ENCODE measurements at regions not wholly inside any gene's neighbourhood (a gene's known extent, or its start where the extent isn't known, plus 50 kb on each side); places are given as distances from the start of the nearest gene placed in this dataset.
"Not testable (repeated sequence)": the region's sequence is repeated elsewhere in the genome, so short reads cannot be mapped to it uniquely, and the experiment has no call there.

- no peak for TF ChIP-seq CTCF (IDR thresholded peaks at IDR 0.05; ENCODE audit: borderline replicate concordance, insufficient read depth, low read depth, low read length)
- H3K4me3 ChIP-seq (ENCODE audit: low read depth, low read length), result no peak overlapping the region
These were observed 276.0 kb downstream of the MAP2K6 start for GRCh38 chr17:69690531-69690930.

- no peak for TF ChIP-seq CTCF (IDR thresholded peaks at IDR 0.05; ENCODE audit: borderline replicate concordance, insufficient read depth, low read depth, low read length)
- no peak overlapping the region for H3K4me3 ChIP-seq (ENCODE audit: low read depth, low read length)
These were observed 277.7 kb downstream of the MAP2K6 start for GRCh38 chr17:69692171-69692570.

DNA sequence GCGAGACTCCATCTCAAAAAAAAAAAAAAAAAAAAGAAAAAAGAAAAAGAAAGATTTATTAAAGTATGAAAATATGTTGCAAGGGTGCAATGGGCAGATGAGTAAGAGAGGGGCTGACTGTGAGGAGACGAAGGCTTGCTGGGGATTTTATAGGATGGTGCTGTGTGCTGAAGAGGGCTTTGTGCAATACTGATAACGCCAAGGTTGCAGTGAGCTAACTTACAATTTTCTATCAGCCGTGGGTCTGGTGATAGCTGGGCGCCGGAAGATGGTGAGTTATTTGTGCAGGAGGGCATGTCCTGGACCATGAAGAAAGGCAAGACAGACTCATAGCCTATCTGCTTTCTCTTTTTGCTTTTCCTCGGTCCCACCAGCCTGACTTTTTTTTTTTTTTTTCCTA, 281.1 kb downstream of the MAP2K6 start:
- TF ChIP-seq CTCF (IDR thresholded peaks at IDR 0.05; ENCODE audit: borderline replicate concordance, insufficient read depth, low read depth, low read length), result no peak
- H3K4me3 ChIP-seq (ENCODE audit: low read depth, low read length), result no peak overlapping the region

GRCh38 chr17:69696650-69697049, 282.2 kb downstream of the MAP2K6 start:
- H3K4me3 ChIP-seq (ENCODE audit: low read depth, low read length), result no peak overlapping the region
- TF ChIP-seq CTCF (IDR thresholded peaks at IDR 0.05; ENCODE audit: borderline replicate concordance, insufficient read depth, low read depth, low read length), result no peak

- H3K4me3 ChIP-seq (ENCODE audit: low read depth, low read length), result not testable (repeated sequence)
These were observed 283.9 kb downstream of the MAP2K6 start for GRCh38 chr17:69698352-69698751.

- TF ChIP-seq CTCF (IDR thresholded peaks at IDR 0.05; ENCODE audit: borderline replicate concordance, insufficient read depth, low read depth, low read length), result no peak
- no peak overlapping the region for H3K4me3 ChIP-seq (ENCODE audit: low read depth, low read length)
These were observed 287.6 kb downstream of the MAP2K6 start for GRCh38 chr17:69702078-69702477.

- TF ChIP-seq CTCF (IDR thresholded peaks at IDR 0.05; ENCODE audit: borderline replicate concordance, insufficient read depth, low read depth, low read length), result no peak
- no peak overlapping the region for H3K4me3 ChIP-seq (ENCODE audit: low read depth, low read length)
These were observed 289.3 kb downstream of the MAP2K6 start for GRCh38 chr17:69703751-69704150.

- no peak for TF ChIP-seq CTCF (IDR thresholded peaks at IDR 0.05; ENCODE audit: borderline replicate concordance, insufficient read depth, low read depth, low read length)
- H3K4me3 ChIP-seq (ENCODE audit: low read depth, low read length), result no peak overlapping the region
These were observed 290.4 kb downstream of the MAP2K6 start for GRCh38 chr17:69704935-69705334.

Data from GM12875 (cell line).